C4-2B (cell line): ENCODE measurements at regions not wholly inside any gene's neighbourhood (a gene's known extent, or its start where the extent isn't known, plus 50 kb on each side); places are given as distances from the start of the nearest gene placed in this dataset.
"Not testable (repeated sequence)": the region's sequence is repeated elsewhere in the genome, so short reads cannot be mapped to it uniquely, and the experiment has no call there.

Experiments used
- H3K27ac ChIP-seq: fragments of 450-650 bp; 2 replicates; pipeline ENCODE4 v1.5.1; 2017
- ZFX ChIP-seq: fragments of 450-650 bp; IDR thresholded peaks from 2 replicates; pipeline ENCODE4 v1.6.1; 2017
- TF ChIP-seq, protein P1 (sequence below): fragments of 450-650 bp; conservative IDR thresholded peaks from 2 replicates; pipeline ENCODE4 v1.5.1; 2017; ENCODE audit warnings: mild to moderate bottlenecking

GRCh38 chr4:3374011-3374645 is 67.6 kb upstream of the HGFAC start:
- TF ChIP-seq, protein P1, sequence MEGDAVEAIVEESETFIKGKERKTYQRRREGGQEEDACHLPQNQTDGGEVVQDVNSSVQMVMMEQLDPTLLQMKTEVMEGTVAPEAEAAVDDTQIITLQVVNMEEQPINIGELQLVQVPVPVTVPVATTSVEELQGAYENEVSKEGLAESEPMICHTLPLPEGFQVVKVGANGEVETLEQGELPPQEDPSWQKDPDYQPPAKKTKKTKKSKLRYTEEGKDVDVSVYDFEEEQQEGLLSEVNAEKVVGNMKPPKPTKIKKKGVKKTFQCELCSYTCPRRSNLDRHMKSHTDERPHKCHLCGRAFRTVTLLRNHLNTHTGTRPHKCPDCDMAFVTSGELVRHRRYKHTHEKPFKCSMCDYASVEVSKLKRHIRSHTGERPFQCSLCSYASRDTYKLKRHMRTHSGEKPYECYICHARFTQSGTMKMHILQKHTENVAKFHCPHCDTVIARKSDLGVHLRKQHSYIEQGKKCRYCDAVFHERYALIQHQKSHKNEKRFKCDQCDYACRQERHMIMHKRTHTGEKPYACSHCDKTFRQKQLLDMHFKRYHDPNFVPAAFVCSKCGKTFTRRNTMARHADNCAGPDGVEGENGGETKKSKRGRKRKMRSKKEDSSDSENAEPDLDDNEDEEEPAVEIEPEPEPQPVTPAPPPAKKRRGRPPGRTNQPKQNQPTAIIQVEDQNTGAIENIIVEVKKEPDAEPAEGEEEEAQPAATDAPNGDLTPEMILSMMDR: no peak
- no peak for TF ChIP-seq ZFX
- H3K27ac ChIP-seq: no peak overlapping the region

DNA sequence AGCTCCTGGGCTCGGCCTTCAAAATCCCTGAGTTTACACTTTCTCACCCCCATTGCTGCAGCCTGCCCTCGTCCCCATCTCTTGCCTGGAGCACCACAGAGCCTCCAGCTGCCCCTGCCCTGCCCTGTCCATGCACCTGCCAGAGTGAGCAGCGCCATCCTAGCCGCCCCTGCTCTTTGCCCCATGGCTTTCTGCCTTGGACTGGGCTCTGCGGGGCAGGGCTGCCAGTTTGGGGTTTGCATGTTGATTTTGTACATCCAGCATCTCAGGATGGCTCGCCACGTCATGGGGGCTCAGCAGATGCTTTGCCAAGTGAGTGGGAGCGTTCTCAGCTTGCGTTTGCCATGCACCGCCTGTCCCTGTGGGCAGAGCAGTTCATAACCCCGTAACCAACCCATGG is 67.1 kb upstream of the HGFAC start:
- TF ChIP-seq, protein P1: no peak
- no peak for TF ChIP-seq ZFX
- no peak overlapping the region for H3K27ac ChIP-seq

- no peak overlapping the region for H3K27ac ChIP-seq
- TF ChIP-seq, protein P1: no peak
- no peak for TF ChIP-seq ZFX
Observed at GRCh38 chr4:3375688-3376087, 66.1 kb upstream of the HGFAC start.

GRCh38 chr4:3376266-3376665 is 65.5 kb upstream of the HGFAC start:
- TF ChIP-seq, protein P1: no peak
- TF ChIP-seq ZFX: no peak
- no peak overlapping the region for H3K27ac ChIP-seq

DNA sequence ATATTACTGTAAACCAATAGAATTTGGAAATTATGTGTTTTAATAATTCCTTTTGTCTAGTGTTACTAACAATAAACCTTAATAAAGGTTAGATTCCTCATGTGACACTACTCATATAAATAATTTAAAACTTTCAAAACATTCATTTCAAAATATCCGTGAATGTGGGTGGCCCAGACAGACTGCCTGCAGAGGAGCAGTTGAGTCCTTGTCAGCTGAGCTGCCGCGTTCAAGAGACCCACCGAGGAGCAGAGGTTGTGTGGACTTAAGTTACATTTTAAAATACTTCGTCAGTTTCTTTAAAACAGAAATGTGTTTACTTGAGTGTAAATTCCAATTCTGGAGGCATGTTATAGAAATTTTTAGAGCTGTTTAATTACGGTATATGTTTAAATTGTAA is 64.2 kb upstream of the HGFAC start:
- H3K27ac ChIP-seq: no peak overlapping the region
- TF ChIP-seq, protein P1: no peak
- TF ChIP-seq ZFX: no peak

- H3K27ac ChIP-seq: not testable (repeated sequence)
Observed at GRCh38 chr4:3380336-3380735, 61.4 kb upstream of the HGFAC start.

DNA sequence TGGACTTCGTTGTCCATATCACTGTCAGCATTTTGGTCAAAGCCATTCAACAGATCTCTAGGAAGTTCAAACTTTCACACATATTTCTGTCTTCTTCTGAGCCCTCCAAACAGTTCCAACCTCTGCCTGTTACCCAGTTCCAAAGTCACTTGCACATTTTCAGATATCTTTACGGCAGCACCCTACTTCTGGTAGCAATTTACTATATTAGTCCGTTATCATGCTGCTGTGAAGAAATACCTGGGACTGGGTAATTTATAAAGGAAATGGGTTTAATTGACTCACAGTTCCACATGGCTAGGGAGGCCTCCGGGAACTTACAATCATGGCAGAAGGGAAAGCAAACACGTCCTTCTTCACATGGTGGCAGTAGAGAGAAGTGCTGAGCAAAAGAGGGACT is 60.6 kb upstream of the HGFAC start:
- not testable (repeated sequence) for H3K27ac ChIP-seq

- TF ChIP-seq, protein P1: no peak
- no peak for TF ChIP-seq ZFX
- no peak overlapping the region for H3K27ac ChIP-seq
Observed at GRCh38 chr4:3382251-3382650, 59.5 kb upstream of the HGFAC start.

DNA sequence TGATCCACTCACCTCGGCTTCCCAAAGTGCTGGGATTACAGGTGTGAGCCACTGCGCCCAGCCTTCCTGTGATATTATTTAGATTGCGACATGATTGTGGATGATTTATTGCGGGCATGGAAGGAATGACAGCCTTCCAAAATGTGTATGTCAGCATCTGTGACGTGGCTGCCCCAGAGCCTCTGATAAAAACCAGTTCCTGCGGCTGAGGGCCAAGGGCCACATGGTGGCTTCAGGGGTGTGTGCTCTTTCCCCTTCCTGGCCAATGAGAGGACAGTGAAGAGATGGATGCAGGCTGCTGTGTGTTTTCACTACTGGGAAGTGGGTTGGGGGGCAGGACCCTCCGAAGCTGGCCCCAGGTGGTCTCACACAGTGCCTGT is 57.4 kb upstream of the HGFAC start:
- no peak overlapping the region for H3K27ac ChIP-seq
- no peak for TF ChIP-seq ZFX
- TF ChIP-seq, protein P1: no peak
